ENCODE measurements at regions not wholly inside any gene's neighbourhood (a gene's known extent, or its start where the extent isn't known, plus 50 kb on each side); places are given as distances from the start of the nearest gene placed in this dataset.

DNA sequence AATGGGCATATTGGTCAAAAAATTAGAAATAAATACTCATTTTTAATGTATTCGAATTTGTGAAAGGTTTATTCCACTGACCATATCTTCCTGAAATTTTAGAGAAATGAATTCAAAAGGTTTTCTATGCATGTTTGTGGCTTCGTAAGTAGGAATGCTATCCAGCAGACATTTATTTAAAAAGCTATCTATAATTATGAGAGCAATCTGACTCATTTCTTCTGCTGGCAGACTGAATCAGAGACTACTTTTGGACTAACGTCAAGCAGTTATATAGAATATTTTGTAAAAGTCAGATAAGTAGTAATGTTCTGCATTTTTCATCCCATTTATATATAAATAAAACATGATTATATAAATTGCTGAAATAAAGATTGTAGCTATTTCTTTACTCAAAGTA, 125.0 kb downstream of the SPCS3 start:
- H3K4me1 ChIP-seq (replicated peaks): no peaks in the 10 kb centered on the region
- 66% methylated on average over 3 of the region's 3 CpGs for WGBS
- TF ChIP-seq POLR2A (IDR thresholded peaks at IDR 0.05) (no peak), POLR2AphosphoS5 (IDR thresholded peaks at IDR 0.05) (no peak)
- TF ChIP-seq, protein P1, sequence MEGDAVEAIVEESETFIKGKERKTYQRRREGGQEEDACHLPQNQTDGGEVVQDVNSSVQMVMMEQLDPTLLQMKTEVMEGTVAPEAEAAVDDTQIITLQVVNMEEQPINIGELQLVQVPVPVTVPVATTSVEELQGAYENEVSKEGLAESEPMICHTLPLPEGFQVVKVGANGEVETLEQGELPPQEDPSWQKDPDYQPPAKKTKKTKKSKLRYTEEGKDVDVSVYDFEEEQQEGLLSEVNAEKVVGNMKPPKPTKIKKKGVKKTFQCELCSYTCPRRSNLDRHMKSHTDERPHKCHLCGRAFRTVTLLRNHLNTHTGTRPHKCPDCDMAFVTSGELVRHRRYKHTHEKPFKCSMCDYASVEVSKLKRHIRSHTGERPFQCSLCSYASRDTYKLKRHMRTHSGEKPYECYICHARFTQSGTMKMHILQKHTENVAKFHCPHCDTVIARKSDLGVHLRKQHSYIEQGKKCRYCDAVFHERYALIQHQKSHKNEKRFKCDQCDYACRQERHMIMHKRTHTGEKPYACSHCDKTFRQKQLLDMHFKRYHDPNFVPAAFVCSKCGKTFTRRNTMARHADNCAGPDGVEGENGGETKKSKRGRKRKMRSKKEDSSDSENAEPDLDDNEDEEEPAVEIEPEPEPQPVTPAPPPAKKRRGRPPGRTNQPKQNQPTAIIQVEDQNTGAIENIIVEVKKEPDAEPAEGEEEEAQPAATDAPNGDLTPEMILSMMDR (IDR thresholded peaks at IDR 0.05): no peak
- intact Hi-C loops (cut with DNase I): no loop called here
- H3K4me3 ChIP-seq: no peak overlapping the region
- no peaks in the 10 kb centered on the region for H3K27me3 ChIP-seq (replicated peaks; ENCODE audit: insufficient read depth)
- no peaks in the 10 kb centered on the region for H3K9me3 ChIP-seq
- no peaks in the 10 kb centered on the region for H3K36me3 ChIP-seq
- no peak overlapping the region for H3K27ac ChIP-seq
- DNase-seq (ENCODE audit: low spot score): no peak

DNA sequence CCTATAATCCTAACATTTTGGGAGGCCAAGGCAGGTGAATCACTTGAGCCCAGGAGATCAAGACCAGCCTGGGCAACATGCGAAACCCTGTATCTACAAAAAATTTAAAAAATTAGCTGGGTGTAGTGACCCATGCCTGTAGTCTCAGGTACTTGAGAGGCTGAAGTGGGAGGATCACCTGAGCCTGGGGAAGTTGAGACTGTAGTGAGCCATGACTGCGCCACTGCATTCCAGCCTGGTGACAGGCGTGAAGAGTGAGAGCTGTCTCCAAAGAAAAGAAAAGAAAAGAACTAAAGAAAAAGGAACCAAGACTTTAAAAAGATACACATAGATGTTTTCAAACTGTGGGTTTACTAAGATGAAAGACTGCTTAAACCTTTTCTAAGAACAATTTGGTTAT, 129.0 kb downstream of the SPCS3 start:
- H3K9me3 ChIP-seq: no peaks in the 10 kb centered on the region
- H3K27ac ChIP-seq: no peak overlapping the region
- 94% methylated on average over 3 of the region's 3 CpGs for WGBS
- no peak overlapping the region for H3K4me3 ChIP-seq
- no peaks in the 10 kb centered on the region for H3K4me1 ChIP-seq (replicated peaks)
- TF ChIP-seq, protein P1 (IDR thresholded peaks at IDR 0.05): no peak
- TF ChIP-seq POLR2A (IDR thresholded peaks at IDR 0.05) (no peak), POLR2AphosphoS5 (IDR thresholded peaks at IDR 0.05) (no peak)
- H3K36me3 ChIP-seq: no peaks in the 10 kb centered on the region
- intact Hi-C loops (cut with DNase I): no loop called here
- DNase-seq (ENCODE audit: low spot score): no peak
- no peaks in the 10 kb centered on the region for H3K27me3 ChIP-seq (replicated peaks; ENCODE audit: insufficient read depth)

- H3K36me3 ChIP-seq: no peaks in the 10 kb centered on the region
- no peaks in the 10 kb centered on the region for H3K4me1 ChIP-seq (replicated peaks)
- DNase-seq (ENCODE audit: low spot score): no peak
- H3K9me3 ChIP-seq: no peaks in the 10 kb centered on the region
- no peak overlapping the region for H3K4me3 ChIP-seq
- intact Hi-C loops (cut with DNase I): no loop called here
- no peak overlapping the region for H3K27ac ChIP-seq
- WGBS: 91% methylated on average over 6 of the region's 6 CpGs
- H3K27me3 ChIP-seq (replicated peaks; ENCODE audit: insufficient read depth): no peaks in the 10 kb centered on the region
- no peak for TF ChIP-seq POLR2AphosphoS5 (IDR thresholded peaks at IDR 0.05)
- TF ChIP-seq, protein P1 (IDR thresholded peaks at IDR 0.05): no peak
- TF ChIP-seq POLR2A (IDR thresholded peaks at IDR 0.05): no peak
Observed at GRCh38 chr4:176451443-176451842, 131.7 kb downstream of the SPCS3 start.

- Histone ChIP-seq H3K36me3 (no peaks in the 10 kb centered on the region), H3K27ac (no peak overlapping the region), H3K9me3 (no peaks in the 10 kb centered on the region), H3K27me3 (replicated peaks; ENCODE audit: insufficient read depth) (no peaks in the 10 kb centered on the region), H3K4me1 (replicated peaks) (no peaks in the 10 kb centered on the region), H3K4me3 (no peak overlapping the region)
- intact Hi-C loops (cut with DNase I): no loop called here
- TF ChIP-seq, protein P1 (IDR thresholded peaks at IDR 0.05): no peak
- no peak for TF ChIP-seq POLR2A (IDR thresholded peaks at IDR 0.05)
- TF ChIP-seq POLR2AphosphoS5 (IDR thresholded peaks at IDR 0.05): no peak
- DNase-seq (ENCODE audit: low spot score): no peak
Observed at GRCh38 chr4:176453079-176453478, 133.3 kb downstream of the SPCS3 start.

- H3K27ac ChIP-seq: no peak overlapping the region
- no peaks in the 10 kb centered on the region for H3K36me3 ChIP-seq
- H3K9me3 ChIP-seq: no peaks in the 10 kb centered on the region
- DNase-seq (ENCODE audit: low spot score): no peak
- 62% methylated on average over 2 of the region's 2 CpGs for WGBS
- no peaks in the 10 kb centered on the region for H3K4me1 ChIP-seq (replicated peaks)
- intact Hi-C loops (cut with DNase I): no loop called here
- TF ChIP-seq, protein P1 (IDR thresholded peaks at IDR 0.05): no peak
- TF ChIP-seq POLR2AphosphoS5 (IDR thresholded peaks at IDR 0.05) (no peak), POLR2A (IDR thresholded peaks at IDR 0.05) (no peak)
- no peak overlapping the region for H3K4me3 ChIP-seq
- H3K27me3 ChIP-seq (replicated peaks; ENCODE audit: insufficient read depth): no peaks in the 10 kb centered on the region
Observed at GRCh38 chr4:176453658-176454057, 133.9 kb downstream of the SPCS3 start.

All from prostate gland (tissue), 2 donors.